AG10803 (cell line): ENCODE measurements at regions not wholly inside any gene's neighbourhood (a gene's known extent, or its start where the extent isn't known, plus 50 kb on each side); places are given as distances from the start of the nearest gene placed in this dataset.

Experiments
- DNase-seq: peaks from one replicate; pipeline ENCODE4 v3.0.0; 2010; ENCODE audit warnings: low read depth
- H3K4me3 ChIP-seq: 2 replicates; pipeline ENCODE4 v1.5.1; 2011; ENCODE audit warnings: mild to moderate bottlenecking, low read length, control low read depth
- TF ChIP-seq, protein P1 (sequence below): conservative IDR thresholded peaks from 2 replicates; pipeline ENCODE4 v1.5.1; 2011; ENCODE audit warnings: mild to moderate bottlenecking, low read length, control low read depth, inconsistent platforms

- no peak overlapping the region for H3K4me3 ChIP-seq
- DNase-seq = no peak
- TF ChIP-seq, protein P1, sequence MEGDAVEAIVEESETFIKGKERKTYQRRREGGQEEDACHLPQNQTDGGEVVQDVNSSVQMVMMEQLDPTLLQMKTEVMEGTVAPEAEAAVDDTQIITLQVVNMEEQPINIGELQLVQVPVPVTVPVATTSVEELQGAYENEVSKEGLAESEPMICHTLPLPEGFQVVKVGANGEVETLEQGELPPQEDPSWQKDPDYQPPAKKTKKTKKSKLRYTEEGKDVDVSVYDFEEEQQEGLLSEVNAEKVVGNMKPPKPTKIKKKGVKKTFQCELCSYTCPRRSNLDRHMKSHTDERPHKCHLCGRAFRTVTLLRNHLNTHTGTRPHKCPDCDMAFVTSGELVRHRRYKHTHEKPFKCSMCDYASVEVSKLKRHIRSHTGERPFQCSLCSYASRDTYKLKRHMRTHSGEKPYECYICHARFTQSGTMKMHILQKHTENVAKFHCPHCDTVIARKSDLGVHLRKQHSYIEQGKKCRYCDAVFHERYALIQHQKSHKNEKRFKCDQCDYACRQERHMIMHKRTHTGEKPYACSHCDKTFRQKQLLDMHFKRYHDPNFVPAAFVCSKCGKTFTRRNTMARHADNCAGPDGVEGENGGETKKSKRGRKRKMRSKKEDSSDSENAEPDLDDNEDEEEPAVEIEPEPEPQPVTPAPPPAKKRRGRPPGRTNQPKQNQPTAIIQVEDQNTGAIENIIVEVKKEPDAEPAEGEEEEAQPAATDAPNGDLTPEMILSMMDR = no peak
Measured at GRCh38 chr21:27495836-27496235, 528.9 kb upstream of the ADAMTS5 start.

DNA sequence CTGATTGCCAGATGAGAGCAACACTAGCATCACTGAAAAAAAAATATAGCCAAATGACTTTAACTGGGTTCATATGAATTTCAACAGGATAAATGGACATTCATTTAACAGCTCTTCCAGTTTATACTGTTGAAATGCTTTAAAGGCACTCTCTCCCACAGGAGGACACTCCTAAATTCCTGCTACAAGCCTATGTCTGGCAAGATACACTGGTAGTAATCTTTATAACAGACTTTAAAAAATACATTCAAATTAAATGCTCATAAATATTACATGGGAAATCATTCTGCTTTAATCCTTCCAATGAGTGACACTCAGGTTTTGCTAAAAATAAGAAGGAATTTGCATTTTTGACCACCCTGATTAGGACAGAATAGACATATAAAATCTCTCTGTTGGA lies 526.7 kb upstream of the ADAMTS5 start:
- no peak for DNase-seq
- TF ChIP-seq, protein P1 = no peak
- H3K4me3 ChIP-seq = no peak overlapping the region

- DNase-seq = no peak
- H3K4me3 ChIP-seq = no peak overlapping the region
- TF ChIP-seq, protein P1 = no peak
Measured at GRCh38 chr21:27487676-27488075, 520.8 kb upstream of the ADAMTS5 start.

GRCh38 chr21:27480841-27481261 lies 514.0 kb upstream of the ADAMTS5 start:
- TF ChIP-seq, protein P1 = no peak
- DNase-seq = peak; percentile 88
- H3K4me3 ChIP-seq = no peak overlapping the region

- TF ChIP-seq, protein P1 = no peak
- peak; percentile 75 for DNase-seq
- H3K4me3 ChIP-seq = no peak overlapping the region
Measured at GRCh38 chr21:27477296-27477695, 510.4 kb upstream of the ADAMTS5 start.

- no peak overlapping the region for H3K4me3 ChIP-seq
- TF ChIP-seq, protein P1 = peak; percentile 83
- DNase-seq = peak; percentile 83
Measured at GRCh38 chr21:27476696-27477095, 509.8 kb upstream of the ADAMTS5 start.

- no peak for DNase-seq
- no peak overlapping the region for H3K4me3 ChIP-seq
- TF ChIP-seq, protein P1 = no peak
Measured at GRCh38 chr21:27475363-27475955, 508.6 kb upstream of the ADAMTS5 start.
